ENCODE measurements at regions not wholly inside any gene's neighbourhood (a gene's known extent, or its start where the extent isn't known, plus 50 kb on each side); places are given as distances from the start of the nearest gene placed in this dataset.

DNA sequence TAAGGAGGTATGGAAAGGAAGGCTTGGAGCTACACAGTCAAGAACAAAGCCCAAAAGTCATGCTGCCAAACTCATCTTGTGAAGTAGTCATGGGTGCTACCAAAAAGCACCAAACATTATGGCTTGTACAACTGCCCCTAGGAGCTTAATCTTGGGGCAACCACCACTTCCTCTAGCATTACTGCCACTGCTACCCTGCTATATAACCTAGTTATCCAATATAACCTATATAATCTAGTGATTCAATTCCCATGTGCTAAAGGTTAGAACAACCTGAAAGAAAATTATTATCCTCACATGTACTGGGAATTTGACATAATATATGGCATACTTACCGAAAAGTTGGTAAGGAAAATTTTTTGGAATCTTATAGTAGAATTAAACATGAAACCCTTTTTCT lies 102.6 kb upstream of the RBBP8 start:
- Histone ChIP-seq H2BK5ac (ENCODE audit: low read depth, low read length, poor library complexity) (no peak overlapping the region), H3K4me1 (ENCODE audit: control insufficient read depth in 1 of 2, insufficient read depth in 2 of 2, low read length in 2 of 2) (no peaks in the 10 kb centered on the region), H2BK120ac (ENCODE audit: insufficient read depth, low read length, poor library complexity) (no peak overlapping the region), H2AK5ac (ENCODE audit: low read length) (no peak overlapping the region), H4K91ac (ENCODE audit: low read depth, low read length) (no peak overlapping the region), H3K36me3 (ENCODE audit: control insufficient read depth in 1 of 2, insufficient read depth in 2 of 2, low read length in 2 of 2) (no peaks in the 10 kb centered on the region), H3K14ac (ENCODE audit: low read length) (no peak overlapping the region), H3K4me3 (ENCODE audit: low read depth, low read length) (no peak overlapping the region), H3K79me2 (ENCODE audit: control insufficient read depth, insufficient read depth, low read length, poor library complexity) (no peaks in the 10 kb centered on the region), H3K4ac (ENCODE audit: low read depth, low read length) (no peak overlapping the region), H3K4me2 (ENCODE audit: low read length) (no peak overlapping the region), H3K23ac (ENCODE audit: low read length) (no peak overlapping the region), H2BK12ac (ENCODE audit: low read length) (no peak overlapping the region), H2AFZ (ENCODE audit: insufficient read depth, low read length, poor library complexity) (no peak overlapping the region), H3K9ac (ENCODE audit: low read length) (no peak overlapping the region), H3K27me3 (ENCODE audit: insufficient read depth, low read length) (no peaks in the 10 kb centered on the region), H4K12ac (ENCODE audit: low read depth, low read length) (no peak overlapping the region), H3K27ac (ENCODE audit: low read depth, low read length) (no peak overlapping the region), H3K79me1 (ENCODE audit: low read length) (no peaks in the 10 kb centered on the region), H3K18ac (ENCODE audit: low read length) (no peak overlapping the region), H4K8ac (ENCODE audit: low read depth, low read length) (no peak overlapping the region), H3K9me3 (ENCODE audit: insufficient read depth, low read depth, low read length) (no peaks in the 10 kb centered on the region)
- no CpG with 5 or more reads among the region's 1 CpG for WGBS (ENCODE audit: extremely low coverage, insufficient coverage, insufficient read length)
- DNase-seq: no peak

DNA sequence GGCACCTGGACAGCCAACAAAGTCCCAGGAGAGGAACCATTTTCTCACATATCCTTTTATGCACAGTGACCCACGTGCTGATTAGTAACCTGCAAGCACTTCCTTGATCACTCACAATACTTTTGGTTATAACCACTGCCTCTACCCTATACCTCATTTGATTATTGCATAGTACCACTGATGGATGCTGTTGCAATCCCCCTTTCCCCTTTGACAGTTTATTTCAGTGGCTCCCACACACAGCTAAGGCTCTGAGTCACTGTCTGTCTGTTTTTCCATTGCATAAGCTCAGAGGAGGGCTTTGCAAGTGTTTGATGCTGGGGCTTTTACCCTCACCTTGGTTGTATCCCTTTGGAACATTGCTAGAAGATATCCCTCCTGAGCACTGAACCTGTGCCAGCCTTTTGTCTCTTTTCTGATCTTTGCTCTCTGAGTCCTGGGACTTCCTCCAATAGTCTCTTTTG lies 101.7 kb upstream of the RBBP8 start:
- H4K91ac ChIP-seq (ENCODE audit: low read depth, low read length): no peak overlapping the region
- H3K9me3 ChIP-seq (ENCODE audit: insufficient read depth, low read depth, low read length): no peaks in the 10 kb centered on the region
- no peak overlapping the region for H3K4me3 ChIP-seq (ENCODE audit: low read depth, low read length)
- no peak overlapping the region for H3K18ac ChIP-seq (ENCODE audit: low read length)
- H3K4ac ChIP-seq (ENCODE audit: low read depth, low read length): no peak overlapping the region
- no peak overlapping the region for H2BK120ac ChIP-seq (ENCODE audit: insufficient read depth, low read length, poor library complexity)
- no peak overlapping the region for H2AK5ac ChIP-seq (ENCODE audit: low read length)
- H3K79me1 ChIP-seq (ENCODE audit: low read length): no peaks in the 10 kb centered on the region
- no CpG with 5 or more reads among the region's 1 CpG for WGBS (ENCODE audit: extremely low coverage, insufficient coverage, insufficient read length)
- no peaks in the 10 kb centered on the region for H3K27me3 ChIP-seq (ENCODE audit: insufficient read depth, low read length)
- H3K36me3 ChIP-seq (ENCODE audit: control insufficient read depth in 1 of 2, insufficient read depth in 2 of 2, low read length in 2 of 2): no peaks in the 10 kb centered on the region
- H2AFZ ChIP-seq (ENCODE audit: insufficient read depth, low read length, poor library complexity): no peak overlapping the region
- H3K23ac ChIP-seq (ENCODE audit: low read length): no peak overlapping the region
- H3K27ac ChIP-seq (ENCODE audit: low read depth, low read length): no peak overlapping the region
- no peak overlapping the region for H2BK5ac ChIP-seq (ENCODE audit: low read depth, low read length, poor library complexity)
- no peak overlapping the region for H2BK12ac ChIP-seq (ENCODE audit: low read length)
- no peak overlapping the region for H3K4me2 ChIP-seq (ENCODE audit: low read length)
- H3K9ac ChIP-seq (ENCODE audit: low read length): no peak overlapping the region
- no peak overlapping the region for H4K8ac ChIP-seq (ENCODE audit: low read depth, low read length)
- H3K4me1 ChIP-seq (ENCODE audit: control insufficient read depth in 1 of 2, insufficient read depth in 2 of 2, low read length in 2 of 2): no peaks in the 10 kb centered on the region
- H3K79me2 ChIP-seq (ENCODE audit: control insufficient read depth, insufficient read depth, low read length, poor library complexity): no peaks in the 10 kb centered on the region
- no peak overlapping the region for H4K12ac ChIP-seq (ENCODE audit: low read depth, low read length)
- DNase-seq: peak in 1 of 2 donors; percentile 11
- H3K14ac ChIP-seq (ENCODE audit: low read length): no peak overlapping the region

DNA sequence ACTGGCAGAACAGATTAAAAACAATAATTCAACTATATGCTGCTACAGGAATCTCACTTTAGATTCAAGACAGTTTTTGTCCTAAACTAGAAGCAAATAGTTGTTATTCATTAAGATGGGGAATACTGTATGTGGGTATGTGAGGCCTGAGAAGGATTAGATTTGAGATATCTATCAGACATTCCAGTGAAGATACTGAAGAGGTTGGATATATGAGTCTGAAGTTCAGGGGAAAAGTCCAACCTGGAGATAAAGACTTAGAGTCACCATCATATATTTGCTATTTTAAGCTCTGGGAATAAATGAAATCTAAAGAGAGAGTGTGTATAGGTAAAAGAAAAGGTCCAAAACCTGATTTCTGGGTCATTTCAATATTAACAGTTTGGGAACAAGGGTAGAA lies 96.2 kb upstream of the RBBP8 start:
- Histone ChIP-seq H2AFZ (ENCODE audit: insufficient read depth, low read length, poor library complexity) (no peak overlapping the region), H3K4me1 (ENCODE audit: control insufficient read depth in 1 of 2, insufficient read depth in 2 of 2, low read length in 2 of 2) (no peaks in the 10 kb centered on the region), H3K18ac (ENCODE audit: low read length) (no peak overlapping the region), H4K12ac (ENCODE audit: low read depth, low read length) (no peak overlapping the region), H3K9me3 (ENCODE audit: insufficient read depth, low read depth, low read length) (no peaks in the 10 kb centered on the region), H3K36me3 (ENCODE audit: control insufficient read depth in 1 of 2, insufficient read depth in 2 of 2, low read length in 2 of 2) (no peaks in the 10 kb centered on the region), H3K4me3 (ENCODE audit: low read depth, low read length) (no peak overlapping the region), H3K79me1 (ENCODE audit: low read length) (no peaks in the 10 kb centered on the region), H3K27ac (ENCODE audit: low read depth, low read length) (no peak overlapping the region), H4K91ac (ENCODE audit: low read depth, low read length) (no peak overlapping the region), H3K4me2 (ENCODE audit: low read length) (no peak overlapping the region), H2BK120ac (ENCODE audit: insufficient read depth, low read length, poor library complexity) (no peak overlapping the region), H2AK5ac (ENCODE audit: low read length) (no peak overlapping the region), H2BK5ac (ENCODE audit: low read depth, low read length, poor library complexity) (no peak overlapping the region), H2BK12ac (ENCODE audit: low read length) (no peak overlapping the region), H4K8ac (ENCODE audit: low read depth, low read length) (no peak overlapping the region), H3K14ac (ENCODE audit: low read length) (no peak overlapping the region), H3K27me3 (ENCODE audit: insufficient read depth, low read length) (no peaks in the 10 kb centered on the region), H3K23ac (ENCODE audit: low read length) (no peak overlapping the region), H3K4ac (ENCODE audit: low read depth, low read length) (no peak overlapping the region), H3K79me2 (ENCODE audit: control insufficient read depth, insufficient read depth, low read length, poor library complexity) (no peaks in the 10 kb centered on the region), H3K9ac (ENCODE audit: low read length) (no peak overlapping the region)
- DNase-seq: peak in 1 of 2 donors; percentile 63

DNA sequence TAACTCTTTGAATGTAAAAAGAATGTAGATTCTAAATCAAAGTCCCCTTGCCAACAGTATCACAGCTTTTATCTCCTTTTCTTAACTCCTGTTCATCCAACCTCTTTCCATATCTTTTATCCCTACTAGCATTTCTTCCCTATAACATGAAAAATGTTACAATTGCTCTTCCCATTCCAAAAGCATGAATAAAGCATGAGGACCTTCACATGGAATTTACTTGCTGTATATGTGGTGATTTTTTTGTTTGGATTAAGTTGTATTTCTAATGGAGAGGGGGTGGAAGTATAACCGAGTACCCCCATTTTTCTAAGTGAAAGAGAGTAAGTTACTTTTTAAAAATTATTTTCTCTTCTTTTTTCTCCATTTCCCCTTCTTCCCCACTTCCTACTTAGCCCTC lies 94.9 kb upstream of the RBBP8 start:
- Histone ChIP-seq H3K4ac (ENCODE audit: low read depth, low read length) (no peak overlapping the region), H3K79me1 (ENCODE audit: low read length) (no peaks in the 10 kb centered on the region)
- WGBS (ENCODE audit: extremely low coverage, insufficient coverage, insufficient read length): no CpG with 5 or more reads among the region's 1 CpG

More for the DNA sequence above, 94.9 kb upstream of the RBBP8 start:
- Histone ChIP-seq H2AK5ac (ENCODE audit: low read length) (no peak overlapping the region), H4K91ac (ENCODE audit: low read depth, low read length) (no peak overlapping the region), H4K12ac (ENCODE audit: low read depth, low read length) (no peak overlapping the region), H3K27ac (ENCODE audit: low read depth, low read length) (no peak overlapping the region), H3K18ac (ENCODE audit: low read length) (no peak overlapping the region), H3K4me1 (ENCODE audit: control insufficient read depth in 1 of 2, insufficient read depth in 2 of 2, low read length in 2 of 2) (no peaks in the 10 kb centered on the region), H3K23ac (ENCODE audit: low read length) (no peak overlapping the region), H2BK5ac (ENCODE audit: low read depth, low read length, poor library complexity) (no peak overlapping the region), H2AFZ (ENCODE audit: insufficient read depth, low read length, poor library complexity) (no peak overlapping the region), H3K9ac (ENCODE audit: low read length) (no peak overlapping the region), H2BK12ac (ENCODE audit: low read length) (no peak overlapping the region), H3K9me3 (ENCODE audit: insufficient read depth, low read depth, low read length) (no peaks in the 10 kb centered on the region), H3K79me2 (ENCODE audit: control insufficient read depth, insufficient read depth, low read length, poor library complexity) (no peaks in the 10 kb centered on the region), H3K4me2 (ENCODE audit: low read length) (no peak overlapping the region), H3K27me3 (ENCODE audit: insufficient read depth, low read length) (no peaks in the 10 kb centered on the region), H2BK120ac (ENCODE audit: insufficient read depth, low read length, poor library complexity) (no peak overlapping the region), H4K8ac (ENCODE audit: low read depth, low read length) (no peak overlapping the region), H3K4me3 (ENCODE audit: low read depth, low read length) (no peak overlapping the region), H3K36me3 (ENCODE audit: control insufficient read depth in 1 of 2, insufficient read depth in 2 of 2, low read length in 2 of 2) (no peaks in the 10 kb centered on the region), H3K14ac (ENCODE audit: low read length) (no peak overlapping the region)
- DNase-seq: peak in 1 of 2 donors; percentile 37

All from trophoblast cell (in vitro differentiated cells and primary cell).